Transverse colon (tissue), 3 donors: ENCODE measurements at regions not wholly inside any gene's neighbourhood (a gene's known extent, or its start where the extent isn't known, plus 50 kb on each side); places are given as distances from the start of the nearest gene placed in this dataset.

Source experiments
- CTCF ChIP-seq, 5 experiments: fragments of 200-600 bp in 3 of 5; fragments of 450-650 bp in 2 of 5; sonication (generic) in 3 of 5; IDR thresholded peaks; 1 replicate in 2 of 5; 2 replicates in 3 of 5; pipeline ENCODE4 v1.5.1; 2016 to 2017; ENCODE audit warnings: antibody characterized with exemption in 5 of 5, inconsistent platforms in 3 of 5, mild to moderate bottlenecking in 2 of 5, moderate library complexity in 1 of 5
- EP300 ChIP-seq: sonication (generic); formaldehyde crosslinking; IDR thresholded peaks from one replicate; pipeline ENCODE4 v1.6.1; 2017; ENCODE audit warnings: antibody characterized with exemption, low read depth
- POLR2A ChIP-seq: fragments of 450-650 bp; IDR thresholded peaks from one replicate; pipeline ENCODE4 v1.6.1; 2016; ENCODE audit warnings: antibody characterized with exemption, mild to moderate bottlenecking, moderate library complexity

GRCh38 chr12:68411371-68411770 is 79.2 kb upstream of the MDM1 start:
- no peak for TF ChIP-seq CTCF (IDR thresholded peaks at IDR 0.05)
- TF ChIP-seq POLR2A: no peak
- no peak for TF ChIP-seq EP300
